ENCODE measurements at regions not wholly inside any gene's neighbourhood (a gene's known extent, or its start where the extent isn't known, plus 50 kb on each side); places are given as distances from the start of the nearest gene placed in this dataset.
"Not testable (repeated sequence)": the region's sequence is repeated elsewhere in the genome, so short reads cannot be mapped to it uniquely, and the experiment has no call there.

DNA sequence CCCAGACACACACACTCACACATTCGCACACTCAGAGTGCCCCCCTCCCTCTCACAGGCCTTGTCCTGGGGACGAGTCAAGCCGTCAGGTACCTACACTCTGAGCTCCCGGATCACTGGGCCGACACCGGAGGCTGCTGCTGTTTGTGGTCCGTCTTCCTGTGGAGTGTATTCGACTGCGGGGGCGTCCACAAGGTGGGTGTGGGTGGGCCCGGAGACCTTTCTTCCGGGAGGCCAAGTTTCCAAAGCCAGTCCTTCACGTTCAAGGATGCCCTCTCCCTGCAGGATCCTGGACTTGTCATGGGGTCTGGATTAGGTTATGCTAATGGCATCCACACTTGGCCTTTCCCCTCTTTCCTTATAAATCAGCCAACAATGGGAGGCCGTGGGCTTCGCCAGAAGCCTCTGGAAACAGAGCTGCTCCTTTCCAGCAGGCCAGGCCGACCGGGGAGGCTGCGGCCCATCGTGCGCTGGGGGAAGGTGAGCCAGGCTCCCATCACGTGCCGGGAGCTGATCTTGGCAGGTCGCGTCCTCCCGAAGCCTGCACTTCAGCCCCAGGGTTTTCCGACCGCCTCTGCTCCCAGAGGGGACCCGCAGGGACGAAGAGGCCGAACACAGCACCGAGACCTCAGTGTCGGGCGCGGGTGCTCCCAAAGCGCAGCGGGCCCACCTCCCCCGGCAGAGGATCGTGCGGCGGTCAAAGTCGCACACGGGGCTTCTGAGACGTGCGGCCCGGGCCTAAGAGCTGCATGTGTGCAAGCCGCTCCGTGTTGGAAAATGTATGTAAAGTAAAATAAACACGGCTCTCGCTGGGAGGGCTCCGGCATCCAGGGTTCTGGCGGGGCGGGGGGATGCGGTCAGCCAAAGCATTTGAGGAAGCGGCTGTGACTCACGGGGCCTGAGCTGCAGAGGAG is 196.5 kb upstream of the ZNF469 start:
- DNase-seq (ENCODE audit: low spot score), result not testable (repeated sequence)

DNA sequence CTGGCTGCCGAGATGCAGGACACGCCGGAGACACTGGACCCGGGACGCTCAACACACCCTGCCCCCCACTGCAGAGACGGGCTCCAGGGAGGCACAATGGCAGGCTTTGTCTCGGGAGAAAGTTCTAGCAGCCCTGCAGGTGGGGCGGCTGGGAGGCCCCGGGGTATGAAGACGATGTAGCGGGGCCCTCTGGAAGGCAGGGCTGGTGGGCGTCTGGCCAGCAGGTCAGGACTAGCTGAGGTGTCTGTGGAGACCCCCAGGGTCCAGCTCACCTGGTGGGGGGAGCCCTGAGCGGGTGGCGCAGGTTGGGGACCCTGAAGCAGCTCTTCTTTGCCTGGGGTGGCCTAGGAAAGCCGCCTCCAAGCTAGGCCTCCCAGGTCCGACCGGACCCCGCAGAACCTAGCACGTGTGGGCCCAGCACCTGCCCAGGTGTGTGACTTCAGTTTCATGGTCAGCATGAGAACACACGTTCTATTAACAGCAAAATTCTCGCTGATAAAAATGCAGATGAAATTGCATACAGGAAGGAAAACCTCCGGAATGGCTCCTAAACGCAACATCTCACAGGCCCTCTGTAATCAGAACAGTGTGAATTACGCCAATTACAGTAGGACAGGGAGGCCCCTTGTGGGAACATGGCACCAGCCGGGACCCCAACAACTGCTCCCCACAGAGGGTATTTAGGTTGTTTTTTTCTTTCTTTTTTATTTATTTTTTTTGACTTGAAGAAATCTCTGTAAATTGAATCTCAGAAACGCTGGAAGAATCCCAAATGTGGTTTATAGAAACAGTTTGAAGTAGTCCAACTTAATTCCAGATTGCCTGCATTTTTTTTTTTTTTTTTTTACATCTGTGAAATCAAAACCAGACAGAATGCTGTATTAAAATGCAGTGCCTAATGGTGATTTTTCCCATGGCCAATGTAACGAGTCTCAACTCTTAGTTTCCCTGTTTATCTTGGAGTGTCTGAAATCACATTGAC is 195.6 kb upstream of the ZNF469 start:
- not testable (repeated sequence) for DNase-seq (ENCODE audit: low spot score)

DNA sequence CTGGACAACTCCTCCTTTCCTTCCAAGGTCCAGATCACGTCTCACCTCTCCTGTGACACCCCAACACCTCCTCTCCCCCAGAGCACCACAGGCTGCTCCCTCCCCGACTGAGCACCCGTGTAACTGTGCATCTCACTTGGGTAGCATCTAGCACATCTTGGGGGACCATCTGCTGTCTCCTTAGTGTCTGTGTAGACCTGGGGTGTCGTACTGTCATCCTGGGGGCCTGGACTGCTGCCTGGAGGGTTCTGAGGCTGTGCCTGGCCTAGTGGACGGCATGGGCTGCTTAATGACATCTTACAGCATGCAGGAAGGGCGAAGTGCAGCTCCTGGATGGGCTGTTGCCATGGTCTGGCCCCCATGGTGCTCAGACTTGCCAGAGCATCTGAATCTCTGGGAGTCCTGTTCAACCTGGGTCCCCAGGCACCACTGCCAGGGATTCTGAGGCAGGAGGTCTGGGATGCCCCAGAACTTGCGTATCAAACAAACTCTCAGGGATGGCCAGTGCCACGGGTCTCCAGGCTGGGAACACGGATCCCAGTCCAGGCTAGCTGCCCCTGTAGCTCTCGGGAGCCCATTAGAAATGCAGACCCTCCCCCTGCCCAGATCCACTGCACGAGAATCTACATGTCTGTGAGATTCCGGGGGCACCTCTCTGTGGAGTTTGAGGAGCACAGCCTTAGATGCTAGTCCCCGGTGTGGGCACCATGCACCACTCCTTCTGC is 194.4 kb upstream of the ZNF469 start:
- DNase-seq (ENCODE audit: low spot score), result not testable (repeated sequence)

GRCh38 chr16:88190592-88191095 is 192.1 kb upstream of the ZNF469 start:
- DNase-seq (ENCODE audit: low spot score), result not testable (repeated sequence)

DNA sequence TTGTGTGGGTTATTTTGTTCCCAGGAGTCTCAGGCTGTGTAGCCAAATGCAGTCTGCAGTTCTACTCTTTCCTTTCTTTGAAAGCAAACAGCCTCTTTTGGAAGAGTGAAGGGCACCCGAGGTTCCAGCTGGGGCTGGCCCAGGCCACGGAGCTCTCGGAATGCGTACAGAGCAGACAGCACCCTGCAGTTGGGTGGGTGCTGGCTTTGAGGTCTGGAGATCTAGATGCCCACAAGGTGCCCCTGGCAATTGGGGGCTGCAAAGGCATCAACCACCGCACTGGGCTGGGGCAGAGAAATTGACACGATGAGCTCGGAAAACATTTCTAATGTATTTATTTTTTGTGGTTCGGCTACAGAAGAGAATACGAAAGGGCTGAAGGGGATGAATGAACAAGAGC is 191.6 kb upstream of the ZNF469 start:
- DNase-seq (ENCODE audit: low spot score), result not testable (repeated sequence)

DNA sequence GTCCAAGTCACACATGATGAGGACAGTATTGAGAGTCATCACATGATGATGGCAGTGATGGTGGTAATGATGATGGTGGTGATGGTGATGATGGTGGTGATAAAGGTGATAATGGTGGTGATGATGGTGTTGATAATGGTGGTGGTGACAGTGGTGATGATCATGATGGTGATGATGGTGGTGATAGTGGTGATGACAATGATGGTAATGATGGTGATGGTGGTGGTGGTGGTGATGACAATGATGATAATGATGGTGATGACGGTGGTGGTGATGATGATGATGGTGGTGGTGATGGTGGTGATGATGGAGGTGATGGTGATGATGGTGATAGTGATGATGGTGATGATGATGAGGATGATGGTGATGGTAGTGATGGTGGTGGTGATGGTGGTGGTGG is 190.2 kb upstream of the ZNF469 start:
- no peak for DNase-seq (ENCODE audit: low spot score)

- DNase-seq (ENCODE audit: low spot score), result not testable (repeated sequence)
Measured at GRCh38 chr16:88193706-88194396, 188.9 kb upstream of the ZNF469 start.

- no peak for DNase-seq (ENCODE audit: low spot score)
Measured at GRCh38 chr16:88194397-88195268, 188.1 kb upstream of the ZNF469 start.

GRCh38 chr16:88195269-88195705 is 187.5 kb upstream of the ZNF469 start:
- DNase-seq (ENCODE audit: low spot score), result no peak

DNA sequence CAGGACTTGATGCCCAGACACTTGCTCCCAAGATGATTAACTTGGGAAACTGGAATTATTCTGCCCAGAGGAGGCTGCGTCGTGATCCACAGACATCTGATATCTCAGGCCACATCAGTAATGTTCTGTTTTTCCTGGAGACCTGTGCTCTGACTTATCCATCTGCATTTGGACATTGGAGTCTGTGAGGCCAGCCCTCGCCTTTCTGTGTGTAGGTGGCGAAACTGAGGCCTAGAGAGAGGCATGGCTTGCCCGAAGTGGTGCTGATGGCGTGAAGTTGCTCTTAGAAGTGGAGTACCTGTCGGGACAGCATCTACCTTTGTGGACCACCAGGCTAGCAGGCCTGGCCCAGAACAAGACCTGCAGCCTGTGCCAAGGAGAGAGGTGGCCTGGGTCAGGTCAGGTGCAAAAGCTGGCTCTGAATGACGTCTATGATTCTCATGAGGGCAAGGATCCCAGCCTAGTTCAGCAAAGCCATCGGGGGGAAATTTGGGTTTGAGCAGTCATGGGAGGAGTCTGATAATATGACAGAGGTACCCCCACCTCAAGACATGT is 186.8 kb upstream of the ZNF469 start:
- DNase-seq (ENCODE audit: low spot score), result no peak

DNA sequence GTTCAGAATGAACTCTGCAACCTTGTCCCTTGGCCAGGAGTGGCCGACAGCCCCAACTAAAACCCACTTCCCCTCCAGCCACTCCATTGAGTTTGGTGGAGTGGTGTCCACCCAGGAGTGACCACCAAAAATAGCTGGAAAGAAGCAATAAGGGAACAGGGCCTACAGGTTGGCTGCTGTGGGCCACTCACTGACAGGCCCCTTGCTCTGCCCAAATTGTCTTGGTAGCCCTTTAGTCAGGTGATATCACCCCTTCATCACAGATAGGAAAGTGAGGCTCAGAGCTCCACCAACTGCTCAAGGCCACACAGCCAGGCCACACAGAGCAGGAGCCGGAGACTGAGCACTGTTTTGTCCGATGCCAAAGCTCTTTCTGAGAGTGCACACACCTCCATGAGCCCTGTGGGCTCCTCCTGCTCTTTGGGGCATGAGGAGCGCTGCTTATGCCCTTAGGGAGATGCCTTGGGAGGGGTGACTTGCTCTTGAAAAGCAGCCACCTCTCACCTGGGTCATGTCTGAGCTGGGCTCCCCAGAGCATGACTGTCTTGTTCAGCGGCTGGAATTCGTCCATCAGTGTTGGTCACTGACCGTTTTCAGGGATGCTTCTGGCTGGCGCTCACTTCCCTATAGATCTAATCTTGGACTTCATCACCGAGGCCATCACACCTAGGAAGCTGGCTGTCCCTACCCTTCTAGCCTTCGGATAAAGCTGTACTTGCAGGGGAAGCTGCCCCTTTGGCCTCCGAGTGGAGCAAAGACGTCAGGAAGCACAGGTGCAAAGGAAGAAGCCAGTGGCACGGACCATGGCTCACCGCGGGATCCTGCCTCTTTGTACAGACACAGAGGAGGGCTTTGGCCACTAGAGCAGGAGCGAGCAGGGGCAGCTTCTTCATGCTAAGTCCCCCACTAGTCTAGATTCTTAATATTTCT is 186.0 kb upstream of the ZNF469 start:
- DNase-seq (ENCODE audit: low spot score), result no peak

DNA sequence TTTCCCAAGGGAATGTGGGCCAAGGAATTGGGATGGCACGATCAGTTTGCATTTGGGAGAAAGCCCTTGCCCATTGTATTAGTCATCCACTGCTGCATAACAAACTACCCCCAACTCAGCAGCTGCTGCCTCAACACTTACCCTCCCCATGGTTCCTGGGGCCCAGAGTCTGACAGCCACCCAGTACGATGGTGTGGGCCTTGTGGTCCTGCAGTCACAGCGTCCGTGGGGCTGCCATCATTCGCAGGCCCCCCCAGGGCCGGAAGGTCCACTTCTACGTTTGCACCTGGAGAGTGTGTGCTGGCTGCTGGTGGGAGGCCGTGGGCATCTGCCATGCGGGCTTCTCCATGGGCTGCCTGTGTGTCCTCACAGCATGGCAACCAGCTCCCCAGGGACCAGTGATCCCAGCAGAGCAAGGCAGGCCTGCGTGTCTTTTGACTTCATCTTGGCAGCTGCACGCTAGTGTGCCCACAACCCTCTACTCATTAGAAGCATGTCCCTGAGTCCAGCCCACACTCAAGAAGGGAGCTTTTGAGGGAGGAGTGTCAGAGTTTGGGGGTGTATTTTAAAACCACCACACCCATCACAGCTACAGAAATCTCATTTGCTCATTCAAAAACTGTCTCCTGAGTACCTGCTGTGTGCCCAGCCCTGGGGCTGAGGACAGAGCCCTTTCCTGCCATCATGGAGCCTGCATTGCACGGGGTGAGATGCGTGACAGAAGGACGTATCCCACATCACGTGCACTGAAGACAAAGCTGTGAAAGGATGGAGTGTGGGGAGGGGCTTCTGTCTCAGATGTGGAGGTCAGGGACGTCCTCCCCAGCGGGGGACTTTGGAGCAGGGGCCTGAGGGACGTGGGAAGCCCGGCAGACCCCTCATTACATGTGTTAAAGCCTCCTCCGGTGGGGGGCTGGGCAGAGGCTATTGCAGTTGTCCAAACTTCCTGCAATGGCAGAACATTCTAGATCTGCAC is 185.0 kb upstream of the ZNF469 start:
- no peak for DNase-seq (ENCODE audit: low spot score)

DNA sequence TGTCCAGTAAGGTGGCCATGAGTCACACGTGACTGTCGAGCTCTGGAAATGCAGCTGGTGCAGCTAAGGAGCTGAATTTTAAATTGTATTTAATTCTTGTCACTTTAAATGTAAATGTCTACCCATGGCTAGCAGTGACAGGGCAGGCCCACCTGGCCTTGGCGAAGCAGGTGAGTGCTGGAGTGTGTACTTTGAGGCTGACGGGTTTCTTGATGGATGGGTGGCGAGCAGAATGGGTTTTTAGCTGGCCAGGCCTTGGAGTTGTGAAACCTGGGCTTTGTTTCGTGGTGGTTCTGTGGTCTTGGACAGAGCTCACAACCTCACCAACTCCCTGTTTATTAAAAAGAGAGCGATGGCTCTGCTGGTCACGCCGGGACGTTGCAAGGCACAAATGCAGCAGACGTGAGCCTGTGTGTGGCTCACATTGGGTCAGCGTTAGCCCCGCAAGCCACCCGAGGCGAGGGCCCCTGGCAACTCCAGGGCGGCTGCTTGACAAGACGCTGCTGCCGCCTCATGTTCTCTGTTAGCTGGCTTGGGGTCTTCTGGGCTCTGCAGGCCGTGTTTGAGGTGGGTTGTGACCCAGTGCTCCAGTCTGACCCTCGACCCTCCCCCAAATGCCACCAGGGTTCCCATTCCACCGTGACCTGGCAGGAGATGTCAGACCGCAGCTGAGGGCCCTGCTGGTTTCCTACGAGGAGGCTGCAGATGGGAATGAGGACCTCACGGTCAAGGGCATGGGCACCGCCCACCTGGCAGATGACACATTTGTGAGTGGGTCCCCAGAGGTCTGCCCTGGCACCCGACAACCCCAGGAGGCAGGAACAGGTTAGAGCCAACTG is 184.1 kb upstream of the ZNF469 start:
- DNase-seq (ENCODE audit: low spot score), result not testable (repeated sequence)

GRCh38 chr16:88199296-88200153 is 183.2 kb upstream of the ZNF469 start:
- not testable (repeated sequence) for DNase-seq (ENCODE audit: low spot score)

- DNase-seq (ENCODE audit: low spot score), result not testable (repeated sequence)
Measured at GRCh38 chr16:88200154-88200895, 182.4 kb upstream of the ZNF469 start.
